Posterior vena cava (tissue), 2 donors: ENCODE measurements at regions not wholly inside any gene's neighbourhood (a gene's known extent, or its start where the extent isn't known, plus 50 kb on each side); places are given as distances from the start of the nearest gene placed in this dataset.
"Not testable (repeated sequence)": the region's sequence is repeated elsewhere in the genome, so short reads cannot be mapped to it uniquely, and the experiment has no call there.

Experiments
- DNase-seq: peaks from one replicate; pipeline ENCODE4 v3.0.0-alpha.2; 2020; ENCODE audit warnings: low spot score
- intact Hi-C, 2 donors: fragments of 100-400 bp; cut with DNase I; formaldehyde crosslinking; loops; one replicate each; pipeline versions ENCODE4 v1.14.1 to v1.14.2; 2022 to 2023
- donor health status: DM: yes; HTN: yes; CAD: no.
- donor health status: DM: yes; HTN: yes; CAD: no.

DNA sequence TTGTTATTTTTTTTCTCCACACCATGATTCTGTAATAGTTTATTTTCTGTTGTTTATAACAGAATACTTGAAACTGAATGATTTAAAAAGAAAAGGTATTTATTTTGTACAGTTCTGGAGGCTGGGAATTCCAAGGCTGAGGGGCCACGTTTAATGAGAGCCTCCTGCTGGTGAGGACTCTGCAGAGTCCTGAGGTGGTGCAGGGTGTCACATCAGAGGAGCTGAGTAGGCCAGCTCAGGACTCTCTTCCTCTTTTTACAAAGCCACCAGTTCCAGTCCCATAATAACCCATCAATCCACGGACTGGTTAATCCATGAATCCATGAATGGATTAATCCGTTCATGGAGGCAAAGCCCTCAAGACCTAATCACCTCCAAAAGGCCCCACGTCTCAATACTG is 71.6 kb downstream of the TFAP2A start:
- DNase-seq, result no peak
- intact Hi-C loops, result no loop called here

DNA sequence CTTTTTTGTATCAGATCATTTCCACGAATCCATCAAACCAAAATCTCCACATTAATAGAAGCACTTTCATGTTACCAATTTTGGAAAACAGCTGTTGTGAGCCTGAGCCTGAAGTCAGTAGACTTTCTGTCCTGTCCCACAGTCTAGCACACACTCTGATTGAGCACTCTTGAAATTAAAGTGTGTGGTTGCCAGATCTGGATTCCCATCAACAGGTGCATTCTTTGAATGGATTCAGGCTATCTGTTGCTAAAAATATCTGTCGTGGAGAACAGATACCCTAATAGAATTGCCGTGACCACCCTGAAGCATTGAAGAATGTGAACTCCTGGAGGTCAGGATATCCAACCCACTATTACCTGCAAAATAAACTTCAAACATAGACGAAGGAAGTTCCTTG is 73.3 kb downstream of the TFAP2A start:
- DNase-seq, result no peak
- intact Hi-C loops, result no loop called here

DNA sequence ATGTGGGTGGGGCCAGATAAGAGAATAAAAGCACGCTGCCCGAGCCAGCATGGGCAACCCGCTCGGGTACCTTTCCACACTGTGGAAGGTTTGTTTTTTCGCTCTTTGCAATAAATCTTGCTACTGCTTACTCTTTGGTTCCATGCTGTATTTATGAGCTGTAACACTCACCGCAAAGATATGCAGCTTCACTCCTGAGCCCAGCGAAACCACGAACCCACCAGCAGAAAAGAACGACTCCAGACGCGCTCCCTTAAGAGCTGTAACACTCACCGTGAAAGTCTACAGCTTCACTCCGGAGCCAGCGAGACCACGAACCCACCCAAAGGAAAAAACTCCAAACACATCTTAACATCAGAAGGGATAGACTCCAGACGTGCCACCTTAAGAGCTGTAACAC is 76.7 kb downstream of the TFAP2A start:
- intact Hi-C loops, result no loop called here
- DNase-seq, result no peak

DNA sequence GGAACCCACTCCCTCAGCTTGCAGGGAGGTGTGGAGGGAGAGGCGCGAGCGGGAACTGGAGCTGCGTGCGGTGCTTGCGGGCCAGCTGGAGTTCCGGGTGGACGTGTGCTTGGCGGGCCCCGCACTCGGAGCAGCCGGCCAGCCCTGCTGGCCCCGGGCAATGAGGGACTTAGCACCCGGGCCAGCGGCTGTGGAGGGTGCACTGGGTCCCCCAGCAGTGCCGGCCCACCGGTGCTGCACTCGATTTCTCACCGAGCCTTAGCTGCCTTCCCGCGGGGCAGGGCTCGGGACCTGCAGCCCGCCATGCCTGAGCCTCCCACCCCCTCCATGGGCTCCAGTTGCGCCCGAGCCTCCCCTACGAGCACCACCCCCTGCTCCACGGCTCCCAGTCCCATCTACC is 77.5 kb downstream of the TFAP2A start:
- DNase-seq, intact Hi-C loops: not testable (repeated sequence)

DNA sequence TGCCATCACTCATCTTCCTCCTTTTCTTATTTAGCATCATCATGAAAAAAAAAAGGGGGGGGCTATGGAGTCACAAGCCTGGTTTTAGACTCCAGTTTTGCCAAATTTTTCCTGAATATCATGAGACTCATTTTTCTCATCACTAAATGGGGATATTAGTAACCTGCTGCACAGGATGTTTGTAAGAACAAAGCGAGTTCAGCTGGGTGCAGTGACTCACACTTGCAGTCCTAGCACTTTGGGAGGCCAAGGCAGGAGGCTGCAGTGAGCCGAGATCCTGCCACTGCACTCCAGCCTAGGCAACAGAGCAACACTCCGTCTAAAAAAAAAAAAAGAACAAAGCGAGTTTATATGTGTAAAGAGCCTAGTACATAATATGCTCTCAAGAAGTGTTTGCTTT is 82.8 kb downstream of the TFAP2A start:
- intact Hi-C loops, result no loop called here
- no peak for DNase-seq

DNA sequence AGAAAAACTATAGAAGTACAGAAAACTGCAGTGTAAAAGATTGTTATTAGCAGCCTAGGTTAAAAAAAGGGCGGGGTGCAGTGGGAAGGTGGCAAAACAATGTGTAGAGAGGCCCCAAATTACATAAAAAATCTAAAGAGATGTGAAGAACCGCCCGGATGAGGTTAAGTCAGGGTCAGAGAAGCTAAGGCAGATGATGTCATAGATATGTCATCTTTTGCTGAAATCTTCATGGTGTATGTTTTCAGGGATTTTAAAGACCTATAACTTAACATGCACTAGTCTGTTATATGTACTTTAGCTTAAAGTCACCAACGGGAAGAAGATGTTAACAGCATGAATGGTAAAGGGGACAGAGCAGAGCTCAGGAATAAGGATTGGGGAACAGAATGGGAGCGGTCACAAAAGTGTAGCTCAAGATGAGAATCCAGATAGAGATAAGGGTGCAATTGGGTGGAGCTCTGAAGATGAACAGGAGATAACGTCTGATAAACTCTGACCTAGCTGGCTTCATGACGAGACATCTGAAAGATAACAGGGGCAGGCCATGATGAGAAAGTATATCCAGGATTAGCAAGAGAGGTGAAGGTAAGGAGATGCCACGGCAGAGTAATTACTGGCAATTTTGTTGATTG is 83.4 kb downstream of the TFAP2A start:
- DNase-seq, result no peak
- intact Hi-C loops, result no loop called here

DNA sequence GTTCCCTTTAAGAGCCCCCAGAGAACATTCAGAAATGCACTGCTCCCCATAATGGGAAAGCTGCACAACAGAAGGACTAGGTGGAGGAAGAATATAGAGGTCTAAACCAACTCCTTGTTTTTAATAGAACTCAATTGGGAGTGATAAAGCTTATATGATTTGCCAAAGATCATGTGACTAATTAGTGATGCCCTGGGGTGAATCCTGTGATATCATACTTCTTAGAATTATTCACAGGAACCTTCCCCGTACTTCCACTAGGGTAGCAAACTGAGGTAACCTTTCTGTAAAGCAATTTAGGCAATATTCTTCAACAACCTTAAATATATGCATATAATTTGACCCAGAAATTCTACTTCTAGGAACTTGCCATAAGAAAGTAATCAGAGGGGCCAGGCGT is 84.4 kb downstream of the TFAP2A start:
- intact Hi-C loops, result no loop called here
- no peak for DNase-seq

DNA sequence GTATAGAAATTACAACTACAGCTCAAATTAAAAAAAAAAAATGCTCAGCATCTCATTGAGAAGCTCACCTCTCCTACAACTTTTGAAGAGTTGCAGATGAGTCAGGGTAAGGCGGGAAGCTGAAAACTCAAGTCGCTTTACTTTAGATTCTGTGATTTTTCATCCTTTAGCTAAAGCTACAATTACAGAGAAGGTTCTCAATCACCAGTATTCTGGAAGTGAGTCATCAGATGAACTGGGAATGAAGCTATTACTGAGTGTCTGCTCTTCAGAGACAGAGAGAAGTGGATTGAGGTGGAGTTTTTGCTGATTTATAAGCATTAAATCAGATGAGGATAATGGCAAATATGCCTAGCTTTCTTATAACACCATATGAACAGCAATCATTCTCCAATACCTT is 91.9 kb downstream of the TFAP2A start:
- no peak for DNase-seq
- intact Hi-C loops, result no loop called here

DNA sequence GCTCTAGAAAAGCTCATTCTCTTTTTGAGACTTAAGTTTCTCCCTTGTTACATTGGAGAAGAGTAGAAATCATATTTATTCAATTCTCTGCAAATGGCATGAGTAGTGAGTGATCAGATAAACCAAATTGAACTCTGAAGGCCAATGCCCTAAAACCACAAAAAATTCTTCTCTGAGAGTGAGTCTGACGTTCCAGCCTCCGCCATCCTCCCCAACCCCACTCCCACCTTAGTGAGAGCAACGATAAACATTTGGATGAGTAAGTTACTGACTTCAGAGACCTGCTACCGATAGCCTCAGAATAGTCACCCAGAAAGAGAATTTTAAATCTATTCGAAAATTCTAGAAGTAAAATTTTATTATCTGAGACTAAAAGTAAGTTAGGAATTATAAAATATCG is 94.6 kb downstream of the TFAP2A start:
- intact Hi-C loops, result no loop called here
- no peak for DNase-seq

DNA sequence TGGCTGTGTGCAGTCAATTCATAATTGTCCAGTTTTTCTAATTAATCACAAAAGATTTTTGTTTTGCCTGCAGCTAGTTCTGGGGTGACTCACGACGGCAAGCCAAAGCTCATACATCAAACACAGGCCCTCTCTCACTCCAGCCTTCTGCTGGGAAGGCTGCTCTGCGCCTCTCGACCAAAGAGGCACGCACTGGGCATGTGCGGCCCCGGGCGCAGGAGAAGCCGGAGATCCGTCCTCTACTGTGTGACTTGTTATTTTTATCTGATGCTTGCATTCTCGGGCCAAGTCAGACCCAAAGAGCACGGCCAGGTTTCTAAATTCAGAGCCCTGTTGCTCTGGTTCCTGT is 98.5 kb downstream of the TFAP2A start:
- intact Hi-C loops, result no loop called here
- DNase-seq, result no peak

DNA sequence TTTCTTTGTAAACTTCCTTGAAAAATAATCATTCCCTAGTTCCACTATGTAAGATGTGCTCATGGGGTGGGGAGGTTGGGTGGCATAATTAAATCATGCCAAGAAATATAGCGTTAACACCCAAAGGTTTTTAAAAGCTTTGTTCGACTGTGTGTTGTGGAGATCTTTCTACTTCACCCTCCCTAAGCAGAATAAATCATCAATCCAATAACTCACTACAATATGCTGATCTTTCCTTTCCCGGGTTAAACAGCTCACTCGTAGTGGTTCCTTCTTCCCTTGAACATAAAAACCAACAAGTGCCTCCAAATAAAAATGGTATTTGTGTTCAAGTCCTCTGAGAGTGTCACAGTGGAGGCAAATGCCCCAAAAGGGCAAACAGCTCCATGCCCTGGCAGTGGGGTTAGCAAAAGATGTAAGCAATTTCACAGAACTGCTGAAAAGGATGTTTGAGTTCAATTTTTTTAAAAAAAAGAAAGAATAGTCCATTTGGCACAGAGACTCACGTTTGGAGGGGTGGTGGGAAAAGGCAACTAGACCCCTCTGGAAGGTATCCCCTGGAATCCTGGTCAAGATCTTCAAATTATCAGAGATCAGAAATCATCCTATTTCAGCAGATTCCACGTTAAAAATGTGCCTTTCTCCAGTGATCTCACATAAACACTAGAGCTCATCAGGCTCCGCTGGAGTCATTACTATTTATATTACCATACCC is 99.1 kb downstream of the TFAP2A start:
- DNase-seq, result no peak
- intact Hi-C loops, result no loop called here

DNA sequence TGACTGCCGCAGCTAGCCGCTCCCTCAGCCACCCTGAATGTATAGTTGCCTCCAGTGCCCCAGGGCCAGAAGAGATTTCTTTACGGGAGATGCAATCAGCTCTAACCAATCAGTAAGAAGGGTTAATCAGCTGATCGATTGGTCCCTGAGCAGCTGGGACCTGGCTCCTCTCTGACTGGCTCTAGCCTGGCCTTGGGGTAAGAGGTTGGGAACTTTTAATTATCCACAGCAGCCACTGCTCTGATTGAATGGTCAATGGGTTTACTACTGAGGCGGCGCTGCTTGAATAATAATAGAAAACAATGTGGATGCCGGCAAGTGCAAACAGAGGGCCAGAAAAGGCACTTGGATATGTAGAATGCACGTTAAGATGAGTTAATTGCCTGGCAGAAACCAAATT is 99.8 kb downstream of the TFAP2A start:
- intact Hi-C loops, result no loop called here
- DNase-seq, result no peak

DNA sequence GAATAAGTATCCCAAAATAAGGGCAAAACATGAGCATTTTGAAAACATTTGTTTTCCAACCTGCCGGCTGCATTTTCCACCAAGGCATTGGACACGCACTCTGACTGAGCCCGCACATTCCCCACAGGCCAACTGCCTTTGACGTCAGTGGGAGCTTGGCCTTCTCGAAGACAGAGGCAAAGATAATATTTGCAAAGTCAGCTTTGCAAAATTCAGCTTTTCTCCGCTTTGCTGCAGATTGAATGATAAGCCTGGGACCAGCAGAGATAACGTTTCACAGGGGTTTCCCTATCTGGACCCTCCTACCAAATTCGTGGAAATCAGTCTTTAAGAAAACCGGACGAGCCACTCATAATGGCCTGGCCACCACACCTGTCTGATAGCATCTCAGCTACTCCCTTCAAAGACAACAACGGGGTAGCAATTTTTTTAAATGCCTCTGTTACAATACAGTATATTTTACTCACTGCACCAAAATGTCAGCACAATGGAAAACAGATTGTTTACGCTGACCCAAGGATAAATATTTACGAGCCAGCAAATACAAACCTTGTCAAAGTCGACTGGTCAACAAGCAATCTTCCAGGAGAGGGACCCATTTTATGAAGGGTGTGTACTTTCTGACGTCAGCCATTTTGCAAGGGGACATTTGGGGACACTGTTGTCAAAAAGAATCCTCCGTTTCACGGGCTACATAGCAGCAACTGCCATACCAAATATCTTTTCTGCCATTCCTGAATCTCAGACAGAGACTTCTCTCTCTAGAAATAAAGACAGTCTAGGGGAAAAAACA is 100.5 kb downstream of the TFAP2A start:
- no peak for DNase-seq
- intact Hi-C loops, result no loop called here

DNA sequence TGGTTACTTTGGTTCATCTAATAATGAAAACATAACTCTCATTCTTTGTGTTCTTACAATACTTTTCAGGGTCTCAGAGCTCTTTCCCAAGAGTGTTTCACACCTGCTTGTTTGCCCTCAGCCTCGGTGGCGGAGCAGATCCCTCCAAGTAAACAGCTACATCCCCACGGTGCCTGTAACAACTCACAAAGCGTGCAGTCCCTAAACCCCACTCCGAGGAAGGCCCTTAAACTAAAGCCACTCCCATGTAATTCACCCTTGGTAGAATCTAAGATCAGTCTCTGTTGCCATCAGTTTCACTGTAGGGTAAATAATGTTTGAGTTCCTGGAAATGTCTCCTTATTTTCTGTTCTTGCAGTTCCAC is 101.1 kb downstream of the TFAP2A start:
- no peak for DNase-seq
- intact Hi-C loops, result no loop called here

DNA sequence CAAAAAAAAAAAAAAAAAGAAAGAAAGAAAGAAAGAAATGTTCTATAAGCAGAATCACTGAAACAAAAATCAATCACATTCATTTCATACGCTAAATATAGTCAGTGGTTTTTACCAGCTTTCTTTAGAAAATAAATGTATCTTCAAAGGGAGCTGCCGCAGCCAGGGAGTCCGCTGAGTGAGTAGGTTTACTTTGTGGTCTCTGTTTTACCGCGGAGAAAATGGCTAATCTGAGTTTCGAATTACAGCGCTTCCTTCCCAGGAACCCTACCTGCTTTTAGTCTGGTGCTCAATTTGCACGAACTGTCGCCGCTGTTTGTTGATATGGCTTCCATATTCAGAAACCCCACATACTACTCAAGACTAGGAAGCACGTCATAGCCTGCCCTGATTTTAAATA is 102.4 kb downstream of the TFAP2A start:
- no peak for DNase-seq
- intact Hi-C loops, result no loop called here

DNA sequence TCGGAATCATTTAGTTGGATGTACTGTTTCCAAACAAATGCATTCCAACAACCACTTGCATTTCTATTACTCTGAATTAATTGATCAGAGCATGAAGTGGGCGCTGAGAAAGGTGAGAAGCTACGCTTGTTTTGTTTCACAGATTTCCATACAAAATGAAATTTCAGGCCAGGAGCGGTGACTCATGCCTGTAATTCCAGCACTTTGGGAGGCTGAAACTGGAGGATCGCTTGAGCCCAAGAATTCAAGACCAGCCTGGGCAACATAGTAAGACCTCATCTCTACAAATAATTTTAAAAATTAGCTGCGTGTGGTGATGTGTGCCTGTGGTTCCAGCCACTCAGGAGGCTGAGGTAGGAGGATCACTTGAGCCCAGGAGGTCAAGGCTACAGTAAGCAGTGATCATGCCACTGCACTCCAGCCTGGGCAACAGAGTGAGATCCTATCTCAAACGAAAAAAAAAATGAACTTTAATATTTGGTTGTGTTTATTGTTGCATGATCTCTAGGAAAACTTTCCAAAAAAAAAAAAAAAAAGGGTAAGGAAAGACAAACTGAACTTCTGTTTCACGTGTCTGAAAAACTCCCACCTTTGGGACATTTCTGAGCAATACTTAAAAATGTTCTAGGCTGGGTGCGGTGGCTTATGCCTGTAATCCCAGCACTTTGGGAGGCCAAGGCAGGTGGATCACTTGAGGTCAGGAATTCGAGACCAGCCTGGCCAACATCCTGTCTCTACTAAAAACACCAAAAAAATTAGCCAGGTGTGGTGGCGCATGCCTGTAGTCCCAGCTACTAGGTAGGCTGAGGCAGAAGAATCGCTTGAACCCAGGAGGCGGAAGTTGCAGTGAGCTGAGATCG is 103.1 kb downstream of the TFAP2A start:
- DNase-seq, intact Hi-C loops: not testable (repeated sequence)

DNA sequence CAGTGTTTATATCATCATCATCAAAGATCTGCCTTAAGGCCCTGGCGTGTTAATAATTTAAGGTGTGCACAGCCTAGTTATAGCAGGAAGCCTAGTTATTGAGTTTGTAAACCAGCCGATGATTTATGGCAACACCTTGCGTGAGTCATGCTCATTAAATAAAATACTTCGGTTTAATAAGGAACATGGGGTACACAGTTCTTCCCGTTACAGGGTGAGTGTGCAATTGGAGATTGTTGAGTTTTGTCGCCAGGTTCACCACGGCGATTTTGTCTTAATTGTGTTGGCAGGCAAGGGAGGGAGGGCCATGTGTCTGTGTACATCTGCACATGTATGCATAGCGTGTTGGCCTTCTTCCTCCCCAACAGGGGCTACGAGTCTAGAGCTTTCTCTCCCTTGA is 104.0 kb downstream of the TFAP2A start:
- intact Hi-C loops, result no loop called here
- DNase-seq, result no peak

DNA sequence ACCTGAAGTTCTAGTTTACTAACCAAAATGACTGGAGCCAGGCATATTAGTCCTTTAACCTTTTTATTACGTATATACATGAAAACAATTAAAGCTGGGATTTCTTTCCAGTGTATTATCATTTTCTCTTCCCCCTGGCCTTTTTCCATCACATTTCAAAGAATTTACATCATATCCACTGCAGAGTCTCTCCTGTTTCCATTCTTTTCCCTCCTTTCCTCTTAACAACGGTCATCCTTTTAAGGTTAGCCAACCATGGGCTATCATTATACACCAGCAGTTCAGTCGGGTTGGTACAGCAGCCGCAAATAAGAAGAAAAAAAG is 104.6 kb downstream of the TFAP2A start:
- intact Hi-C loops, result no loop called here
- no peak for DNase-seq

DNA sequence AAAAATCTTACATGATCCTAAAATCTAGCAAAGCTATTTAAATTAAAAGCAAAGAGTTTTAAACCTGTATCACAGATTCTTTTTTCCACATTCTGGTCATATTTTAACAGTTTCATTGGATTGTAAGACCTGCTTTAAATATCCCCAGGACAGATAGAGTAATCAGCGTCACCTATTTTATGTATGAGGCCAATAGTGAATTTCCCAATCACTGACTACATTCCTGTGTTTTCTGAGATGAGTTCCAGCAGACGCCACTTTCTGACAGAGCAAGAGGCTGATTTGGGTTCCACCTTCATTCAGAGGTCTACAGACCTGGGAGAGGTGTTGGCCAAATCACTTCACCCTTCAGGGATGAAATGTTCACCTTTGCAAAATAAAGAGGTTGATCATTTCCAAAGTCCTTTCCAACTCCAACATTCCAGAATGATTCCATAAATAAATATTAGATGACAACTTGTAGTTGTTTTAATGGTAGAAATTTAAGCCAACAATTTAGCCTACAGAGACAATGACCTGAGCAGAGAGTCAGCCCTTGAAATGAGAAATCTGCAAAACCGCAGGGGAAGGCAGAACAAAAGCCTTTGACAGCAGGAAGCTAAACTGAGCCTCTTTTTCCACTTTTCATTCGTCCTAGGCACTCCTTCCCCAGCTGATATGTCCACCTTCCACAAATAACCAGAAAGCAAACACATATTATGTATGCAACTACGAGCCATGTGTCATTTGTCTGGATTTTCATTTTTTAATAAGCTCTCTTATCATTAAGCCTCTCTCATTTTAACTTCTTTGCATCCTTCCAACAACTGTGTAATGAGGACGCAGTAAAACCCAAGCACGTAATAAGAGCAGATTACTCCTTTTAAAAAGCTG is 105.2 kb downstream of the TFAP2A start:
- intact Hi-C loops, result no loop called here

More for the DNA sequence above, 105.2 kb downstream of the TFAP2A start:
- no peak for DNase-seq
